GM18508 (cell line): ENCODE measurements at regions not wholly inside any gene's neighbourhood (a gene's known extent, or its start where the extent isn't known, plus 50 kb on each side); places are given as distances from the start of the nearest gene placed in this dataset.

ENCODE experiments used
- ATAC-seq: cut with Tn5 transposase; IDR thresholded peaks from one replicate; pipeline ENCODE4 v1.9.1; 2021; ENCODE audit warnings: moderate number of reproducible peaks; ENCODE audit not compliant: insufficient read depth, unreplicated experiment

GRCh38 chr3:102529452-102529851 is 94.6 kb downstream of the ZPLD1 start:
- ATAC-seq, result no peak

GRCh38 chr3:102530415-102531181 is 95.8 kb downstream of the ZPLD1 start:
- no peak for ATAC-seq

- no peak for ATAC-seq
Observed at GRCh38 chr3:102531686-102532085, 96.9 kb downstream of the ZPLD1 start.

GRCh38 chr3:102532901-102533300 is 98.1 kb downstream of the ZPLD1 start:
- ATAC-seq, result no peak

GRCh38 chr3:102533784-102534183 is 99.0 kb downstream of the ZPLD1 start:
- no peak for ATAC-seq

GRCh38 chr3:102536456-102536855 is 101.6 kb downstream of the ZPLD1 start:
- no peak for ATAC-seq

- ATAC-seq, result no peak
Observed at GRCh38 chr3:102537123-102537522, 102.3 kb downstream of the ZPLD1 start.

- ATAC-seq, result no peak
Observed at GRCh38 chr3:102544741-102545140, 109.9 kb downstream of the ZPLD1 start.

- ATAC-seq, result no peak
Observed at GRCh38 chr3:102545276-102545675, 110.5 kb downstream of the ZPLD1 start.

- ATAC-seq, result no peak
Observed at GRCh38 chr3:102553876-102554275, 119.1 kb downstream of the ZPLD1 start.

- ATAC-seq, result no peak
Observed at GRCh38 chr3:102570511-102570910, 135.7 kb downstream of the ZPLD1 start.

GRCh38 chr3:102571006-102571405 is 136.2 kb downstream of the ZPLD1 start:
- ATAC-seq, result no peak

GRCh38 chr3:102571720-102572384 is 137.0 kb downstream of the ZPLD1 start:
- no peak for ATAC-seq

GRCh38 chr3:102573483-102574028 is 138.7 kb downstream of the ZPLD1 start:
- no peak for ATAC-seq

- no peak for ATAC-seq
Observed at GRCh38 chr3:102574355-102574754, 139.5 kb downstream of the ZPLD1 start.

GRCh38 chr3:102576651-102577050 is 141.8 kb downstream of the ZPLD1 start:
- ATAC-seq, result no peak

GRCh38 chr3:102577082-102577789 is 142.4 kb downstream of the ZPLD1 start:
- ATAC-seq, result no peak

- no peak for ATAC-seq
Observed at GRCh38 chr3:102580760-102581159, 145.9 kb downstream of the ZPLD1 start.

GRCh38 chr3:102586485-102586884 is 151.7 kb downstream of the ZPLD1 start:
- no peak for ATAC-seq

- no peak for ATAC-seq
Observed at GRCh38 chr3:102593812-102594602, 159.2 kb downstream of the ZPLD1 start.
